Stomach (tissue), 8 donors: ENCODE measurements at regions not wholly inside any gene's neighbourhood (a gene's known extent, or its start where the extent isn't known, plus 50 kb on each side); places are given as distances from the start of the nearest gene placed in this dataset.

Source experiments
- DNase-seq, 2 donors: peaks; one replicate each; pipeline versions ENCODE4 v3.0.0 to v3.0.0-alpha.2; 2013 to 2019
- H3K27ac ChIP-seq, 5 donors: fragments of 200-600 bp in 4 of 5; sonication (generic) in 4 of 5; one replicate each; pipeline ENCODE4 v1.5.1; 2013 to 2019; ENCODE audit warnings: mild to moderate bottlenecking in 1 of 5, moderate library complexity in 1 of 5
- H3K27me3 ChIP-seq, 3 donors: fragments of 200-600 bp; sonication (generic); one replicate each; pipeline ENCODE4 v1.5.1; 2017 to 2019; ENCODE audit warnings: mixed run types in 1 of 3
- H3K36me3 ChIP-seq, 4 donors: fragments of 200-600 bp; sonication (generic); 1 replicate in 3 of 4; 2 replicates in 1 of 4; pipeline ENCODE4 v1.5.1; 2016 to 2019
- H3K4me1 ChIP-seq, 4 donors: fragments of 200-600 bp; sonication (generic); one replicate each; pipeline ENCODE4 v1.5.1; 2016 to 2019
- H3K4me3 ChIP-seq, 4 donors: fragments of 200-600 bp; sonication (generic) in 3 of 4; one replicate each; pipeline ENCODE4 v1.5.1; 2016 to 2019; ENCODE audit warnings: mild to moderate bottlenecking in 1 of 4
- H3K9me3 ChIP-seq, 4 donors: fragments of 200-600 bp; sonication (generic); one replicate each; pipeline ENCODE4 v1.5.1; 2016 to 2019
- CTCF ChIP-seq, 7 experiments: fragments of 450-650 bp in 4 of 7; fragments of 200-600 bp in 3 of 7; sonication (generic) in 3 of 7; IDR thresholded peaks; one replicate each; pipeline ENCODE4 v1.5.1; 2016 to 2019; ENCODE audit warnings: antibody characterized with exemption in 7 of 7, control low read depth in 2 of 7, mild to moderate bottlenecking in 1 of 7
- EP300 ChIP-seq: sonication (generic); formaldehyde crosslinking; IDR thresholded peaks from one replicate; pipeline ENCODE4 v1.6.1; 2017; ENCODE audit warnings: antibody characterized with exemption
- POLR2A ChIP-seq, 4 donors: fragments of 450-650 bp; IDR thresholded peaks; one replicate each; pipeline ENCODE4 v1.6.1; 2016; ENCODE audit warnings: antibody characterized with exemption in 4 of 4, control low read depth in 2 of 4, mild to moderate bottlenecking in 1 of 4, moderate library complexity in 1 of 4
- POLR2AphosphoS5 ChIP-seq, 3 donors: sonication (generic); formaldehyde crosslinking; IDR thresholded peaks; one replicate each; pipeline ENCODE4 v1.6.1; 2016; ENCODE audit warnings: antibody characterized with exemption in 3 of 3
- WGBS, 5 donors: extraction: QIAGEN DNeasy Blood & Tissue Kit in 3 of 5; methylation state at CpG; one replicate each; pipeline versions ENCODE4 v1.1.5 to v1.1.7; 2013 to 2018; 5-methylcytosine and 5-hydroxymethylcytosine counted together
- intact Hi-C: fragments of 100-400 bp; cut with DNase I; formaldehyde crosslinking; loops from one replicate; pipeline ENCODE4 v1.15.1; 2023; ENCODE audit warnings: low total_unique reads
- donor health status: healthy with polysubstance abuse.
- donor health status: Bipolar disorder and iron deficiency.
- donor health status: healthy.

GRCh38 chr7:28277958-28278357 lies 97.4 kb upstream of the JAZF1 start:
- intact Hi-C loops, result no loop called here
- Histone ChIP-seq H3K36me3 (no peaks in the 10 kb centered on the region), H3K4me1 (no peaks in the 10 kb centered on the region), H3K27me3 (no peaks in the 10 kb centered on the region), H3K27ac (no peak overlapping the region), H3K4me3 (no peak overlapping the region), H3K9me3 (no peaks in the 10 kb centered on the region)
- DNase-seq, result no peak
- TF ChIP-seq EP300, result no peak
- WGBS, 5 donors, result 81 to 90% (median 87%) methylated on average over 2 of the region's 2 CpGs

- intact Hi-C loops, result no loop called here
- H3K4me1 ChIP-seq, result no peaks in the 10 kb centered on the region
- no peaks in the 10 kb centered on the region for H3K36me3 ChIP-seq
- no peak overlapping the region for H3K27ac ChIP-seq
- no peak for DNase-seq
- no peaks in the 10 kb centered on the region for H3K27me3 ChIP-seq
- 33 to 48% (median 41%) methylated on average over 3 of the region's 3 CpGs for WGBS, 5 donors
- no peak for TF ChIP-seq POLR2A (IDR thresholded peaks at IDR 0.05)
- TF ChIP-seq EP300, result no peak
- TF ChIP-seq CTCF (IDR thresholded peaks at IDR 0.05), result no peak
- no peak for TF ChIP-seq POLR2AphosphoS5 (IDR thresholded peaks at IDR 0.05)
- no peak overlapping the region for H3K4me3 ChIP-seq
- H3K9me3 ChIP-seq, result no peaks in the 10 kb centered on the region
Measured at GRCh38 chr7:28280516-28280915, 99.9 kb upstream of the JAZF1 start.

- WGBS, 5 donors, result 85 to 100% (median 92%) methylated on average over 2 of the region's 2 CpGs
- peaks cover 0 to 13% (median 3%) of the 10 kb centered on the region in 3 donors for H3K27me3 ChIP-seq
- intact Hi-C loops, result no loop called here
- H3K9me3 ChIP-seq, result no peaks in the 10 kb centered on the region
- H3K4me1 ChIP-seq, result no peaks in the 10 kb centered on the region
- no peaks in the 10 kb centered on the region for H3K36me3 ChIP-seq
- H3K27ac ChIP-seq, result no peak overlapping the region
- H3K4me3 ChIP-seq, result no peak overlapping the region
- DNase-seq, result no peak
- TF ChIP-seq EP300 (no peak), POLR2A (IDR thresholded peaks at IDR 0.05) (no peak), POLR2AphosphoS5 (IDR thresholded peaks at IDR 0.05) (no peak), CTCF (IDR thresholded peaks at IDR 0.05) (no peak)
Measured at GRCh38 chr7:28290496-28290895, 109.9 kb upstream of the JAZF1 start.

- 58 to 68% (median 65%) methylated on average over 4 of the region's 4 CpGs for WGBS, 5 donors
- DNase-seq, result no peak
- Histone ChIP-seq H3K9me3 (no peaks in the 10 kb centered on the region), H3K4me3 (no peak overlapping the region), H3K36me3 (no peaks in the 10 kb centered on the region), H3K27me3 (peaks cover 0 to 13% (median 3%) of the 10 kb centered on the region in 3 donors), H3K4me1 (no peaks in the 10 kb centered on the region), H3K27ac (no peak overlapping the region)
- TF ChIP-seq POLR2A (IDR thresholded peaks at IDR 0.05) (no peak), POLR2AphosphoS5 (IDR thresholded peaks at IDR 0.05) (no peak), EP300 (no peak), CTCF (IDR thresholded peaks at IDR 0.05) (no peak)
- intact Hi-C loops, result no loop called here
Measured at GRCh38 chr7:28291559-28291958, 111.0 kb upstream of the JAZF1 start.

- Histone ChIP-seq H3K9me3 (no peaks in the 10 kb centered on the region), H3K27ac (no peak overlapping the region), H3K4me1 (no peaks in the 10 kb centered on the region), H3K4me3 (no peak overlapping the region), H3K27me3 (peaks cover 0 to 13% (median 3%) of the 10 kb centered on the region in 3 donors), H3K36me3 (no peaks in the 10 kb centered on the region)
- no peak for TF ChIP-seq EP300
- no peak for TF ChIP-seq POLR2A (IDR thresholded peaks at IDR 0.05)
- TF ChIP-seq CTCF (IDR thresholded peaks at IDR 0.05), result no peak
- no peak for TF ChIP-seq POLR2AphosphoS5 (IDR thresholded peaks at IDR 0.05)
- DNase-seq, result no peak
- 72 to 89% (median 79%) methylated on average over 5 of the region's 5 CpGs for WGBS, 5 donors
- intact Hi-C loops, result no loop called here
Measured at GRCh38 chr7:28292834-28293526, 112.4 kb upstream of the JAZF1 start.
